ENCODE measurements at regions not wholly inside any gene's neighbourhood (a gene's known extent, or its start where the extent isn't known, plus 50 kb on each side); places are given as distances from the start of the nearest gene placed in this dataset.

GRCh38 chr18:35827275-35827902, 145.1 kb upstream of the RMP24 start:
- TF ChIP-seq PATZ1 (CRISPR knock-in tag; IDR thresholded peaks at IDR 0.05; ENCODE audit: borderline replicate concordance), result no peak
- TF ChIP-seq ARNTL (CRISPR knock-in tag; IDR thresholded peaks at IDR 0.05; ENCODE audit: borderline replicate concordance, low read depth), result no peak
- TF ChIP-seq, protein P1, sequence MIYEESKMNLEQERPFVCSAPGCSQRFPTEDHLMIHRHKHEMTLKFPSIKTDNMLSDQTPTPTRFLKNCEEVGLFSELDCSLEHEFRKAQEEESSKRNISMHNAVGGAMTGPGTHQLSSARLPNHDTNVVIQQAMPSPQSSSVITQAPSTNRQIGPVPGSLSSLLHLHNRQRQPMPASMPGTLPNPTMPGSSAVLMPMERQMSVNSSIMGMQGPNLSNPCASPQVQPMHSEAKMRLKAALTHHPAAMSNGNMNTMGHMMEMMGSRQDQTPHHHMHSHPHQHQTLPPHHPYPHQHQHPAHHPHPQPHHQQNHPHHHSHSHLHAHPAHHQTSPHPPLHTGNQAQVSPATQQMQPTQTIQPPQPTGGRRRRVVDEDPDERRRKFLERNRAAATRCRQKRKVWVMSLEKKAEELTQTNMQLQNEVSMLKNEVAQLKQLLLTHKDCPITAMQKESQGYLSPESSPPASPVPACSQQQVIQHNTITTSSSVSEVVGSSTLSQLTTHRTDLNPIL (CRISPR knock-in tag; IDR thresholded peaks at IDR 0.05; ENCODE audit: low read depth), result no peak
- TF ChIP-seq ZNF8 (CRISPR knock-in tag; IDR thresholded peaks at IDR 0.05), result no peak
- no peak for TF ChIP-seq ISL1 (CRISPR knock-in tag; IDR thresholded peaks at IDR 0.05)
- TF ChIP-seq CSDC2 (CRISPR knock-in tag; IDR thresholded peaks at IDR 0.05), result no peak
- no peak for TF ChIP-seq TSHZ2 (CRISPR knock-in tag; IDR thresholded peaks at IDR 0.05)
- no peak for TF ChIP-seq OSR1 (CRISPR knock-in tag; IDR thresholded peaks at IDR 0.05)

Data from SK-N-SH treated with all-trans-retinoic acid at 6 μM for 48 hours (cell line).